ENCODE measurements at regions not wholly inside any gene's neighbourhood (a gene's known extent, or its start where the extent isn't known, plus 50 kb on each side); places are given as distances from the start of the nearest gene placed in this dataset.

DNA sequence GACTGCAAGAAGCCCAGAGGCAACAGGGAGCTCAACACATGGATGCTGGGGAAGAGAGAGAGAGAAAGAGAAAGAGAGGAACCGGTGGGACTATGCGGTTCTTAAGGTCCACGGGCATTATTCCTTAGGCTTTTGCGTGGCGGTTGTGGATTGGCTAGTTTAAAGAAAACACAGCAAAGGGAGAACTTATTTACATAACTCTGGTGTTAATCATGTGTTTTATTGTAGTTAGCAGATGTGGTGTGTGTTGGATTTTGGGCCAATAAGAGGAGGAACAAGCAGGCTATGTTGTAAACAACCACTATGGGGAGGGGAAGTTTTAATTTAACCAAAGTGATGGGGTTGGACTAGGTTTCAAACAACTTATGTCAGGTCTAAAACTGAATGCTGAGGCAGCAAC lies 275.3 kb upstream of the KLF12 start:
- Histone ChIP-seq H3K27me3 (no peaks in the 10 kb centered on the region), H3K27ac (no peak overlapping the region), H3K9me3 (no peaks in the 10 kb centered on the region), H3K4me1 (no peaks in the 10 kb centered on the region), H3K4me3 (no peak overlapping the region), H3K9ac (ENCODE audit: low read depth in 2 of 2, low read length in 2 of 2) (no peak overlapping the region), H3K36me3 (no peaks in the 10 kb centered on the region)
- no peak for DNase-seq
- intact Hi-C loops (cut with DNase I), result no loop called here
- TF ChIP-seq CTCF (IDR thresholded peaks at IDR 0.05), result no peak

DNA sequence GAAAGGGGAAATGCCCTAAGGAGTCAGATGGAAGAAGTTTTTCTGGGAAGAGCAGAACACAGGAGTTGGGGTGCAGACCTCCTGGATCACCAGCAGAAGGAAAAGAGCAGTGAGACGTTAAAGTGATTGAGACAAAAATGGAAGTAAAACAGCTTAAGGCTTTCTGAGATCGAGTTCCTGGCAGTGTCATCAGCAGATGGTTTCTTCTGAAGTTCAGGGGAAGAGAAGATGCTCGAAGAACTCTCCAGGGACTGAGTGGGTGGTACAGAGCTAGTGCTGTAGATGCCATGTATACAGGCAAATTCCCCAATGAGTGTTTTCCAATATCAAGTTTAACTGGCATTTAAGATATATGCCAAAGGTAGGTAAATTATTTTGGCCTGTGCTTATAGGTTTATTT lies 272.2 kb upstream of the KLF12 start:
- no peaks in the 10 kb centered on the region for H3K36me3 ChIP-seq
- H3K9me3 ChIP-seq, result no peaks in the 10 kb centered on the region
- intact Hi-C loops (cut with DNase I), result no loop called here
- DNase-seq, result no peak
- H3K27me3 ChIP-seq, result no peaks in the 10 kb centered on the region
- H3K4me1 ChIP-seq, result no peaks in the 10 kb centered on the region
- H3K9ac ChIP-seq (ENCODE audit: low read depth in 2 of 2, low read length in 2 of 2), result no peak overlapping the region
- no peak overlapping the region for H3K4me3 ChIP-seq
- no peak for TF ChIP-seq CTCF (IDR thresholded peaks at IDR 0.05)
- no peak overlapping the region for H3K27ac ChIP-seq

GRCh38 chr13:74398599-74398998 lies 264.4 kb upstream of the KLF12 start:
- no peak for DNase-seq
- no peak for TF ChIP-seq CTCF (IDR thresholded peaks at IDR 0.05)
- Histone ChIP-seq H3K36me3 (no peaks in the 10 kb centered on the region), H3K9me3 (no peaks in the 10 kb centered on the region), H3K9ac (ENCODE audit: low read depth in 2 of 2, low read length in 2 of 2) (no peak overlapping the region), H3K4me3 (no peak overlapping the region), H3K4me1 (no peaks in the 10 kb centered on the region), H3K27me3 (no peaks in the 10 kb centered on the region), H3K27ac (no peak overlapping the region)
- intact Hi-C loops (cut with DNase I), result no loop called here

DNA sequence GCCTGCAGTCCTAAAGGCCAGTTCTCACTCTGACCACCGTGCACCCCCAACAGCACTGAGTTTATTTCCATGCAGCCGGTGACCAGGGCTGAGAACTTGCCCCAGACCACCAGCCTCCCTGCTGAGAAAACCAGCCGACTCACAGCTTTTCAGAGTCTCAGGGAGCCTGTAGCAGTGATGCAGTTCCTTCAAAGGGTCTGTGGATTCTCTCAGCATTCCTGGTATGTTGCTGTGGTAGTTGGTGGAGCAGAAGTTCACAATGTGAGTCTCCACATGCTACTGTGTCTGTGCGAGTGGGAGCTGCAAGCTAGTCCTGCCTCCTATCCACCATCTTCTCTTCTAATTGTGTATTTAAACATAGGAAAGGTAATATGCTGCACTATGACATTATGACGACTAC lies 254.9 kb upstream of the KLF12 start:
- H3K9me3 ChIP-seq, result no peaks in the 10 kb centered on the region
- no peak for DNase-seq
- no peaks in the 10 kb centered on the region for H3K27me3 ChIP-seq
- no peak overlapping the region for H3K4me3 ChIP-seq
- no peaks in the 10 kb centered on the region for H3K4me1 ChIP-seq
- no peak overlapping the region for H3K9ac ChIP-seq (ENCODE audit: low read depth in 2 of 2, low read length in 2 of 2)
- no peak overlapping the region for H3K27ac ChIP-seq
- no peak for TF ChIP-seq CTCF (IDR thresholded peaks at IDR 0.05)
- intact Hi-C loops (cut with DNase I), result no loop called here
- H3K36me3 ChIP-seq, result no peaks in the 10 kb centered on the region

DNA sequence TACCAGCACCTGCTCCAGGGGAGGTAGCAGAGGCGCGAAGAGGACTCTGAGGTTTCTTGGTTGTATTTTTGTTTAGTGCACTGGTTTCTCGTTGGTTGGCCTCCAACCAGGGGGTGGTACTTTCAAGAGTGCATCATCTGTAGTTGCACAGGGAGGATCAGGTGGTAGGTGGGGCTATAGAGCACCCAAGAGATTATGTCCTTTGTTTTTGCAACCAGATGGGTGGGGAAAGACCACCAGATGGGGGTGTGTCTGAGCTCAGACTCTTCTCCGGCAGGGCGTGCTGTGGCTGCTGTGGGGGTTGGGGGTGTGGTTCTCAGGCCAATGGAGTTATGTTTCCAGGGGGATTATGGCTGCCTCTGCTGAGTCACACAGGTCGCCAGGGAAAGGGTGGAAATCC lies 254.4 kb upstream of the KLF12 start:
- Histone ChIP-seq H3K27ac (no peak overlapping the region), H3K36me3 (no peaks in the 10 kb centered on the region), H3K9me3 (no peaks in the 10 kb centered on the region), H3K4me1 (no peaks in the 10 kb centered on the region), H3K4me3 (no peak overlapping the region), H3K27me3 (no peaks in the 10 kb centered on the region), H3K9ac (ENCODE audit: low read depth in 2 of 2, low read length in 2 of 2) (no peak overlapping the region)
- no peak for DNase-seq
- no peak for TF ChIP-seq CTCF (IDR thresholded peaks at IDR 0.05)
- intact Hi-C loops (cut with DNase I), result no loop called here

- no peak overlapping the region for H3K4me3 ChIP-seq
- no peak overlapping the region for H3K9ac ChIP-seq (ENCODE audit: low read depth in 2 of 2, low read length in 2 of 2)
- intact Hi-C loops (cut with DNase I), result no loop called here
- H3K27ac ChIP-seq, result no peak overlapping the region
- TF ChIP-seq CTCF (IDR thresholded peaks at IDR 0.05), result no peak
- H3K27me3 ChIP-seq, result no peaks in the 10 kb centered on the region
- H3K4me1 ChIP-seq, result no peaks in the 10 kb centered on the region
- DNase-seq, result no peak
- H3K36me3 ChIP-seq, result no peaks in the 10 kb centered on the region
- no peaks in the 10 kb centered on the region for H3K9me3 ChIP-seq
Observed at GRCh38 chr13:74372511-74372910, 238.3 kb upstream of the KLF12 start.

Data from colonic mucosa (tissue), 4 donors.